BLaER1 treated with 17β-estradiol and CSF1 and Interleukin-3, amounts not matched to agents 10 nM and 100 nM (cell line): ENCODE measurements at regions not wholly inside any gene's neighbourhood (a gene's known extent, or its start where the extent isn't known, plus 50 kb on each side); places are given as distances from the start of the nearest gene placed in this dataset.
"Not testable (repeated sequence)": the region's sequence is repeated elsewhere in the genome, so short reads cannot be mapped to it uniquely, and the experiment has no call there.

Experiments
- H3K27ac ChIP-seq, 11 experiments: shearing (Covaris generic); formaldehyde crosslinking; 2 replicates each; pipeline ENCODE4 v1.8.1; 2022
- H3K27me3 ChIP-seq, 11 experiments: shearing (Covaris generic); formaldehyde crosslinking; 2 replicates each; pipeline ENCODE4 v1.8.1; 2022
- H3K36me3 ChIP-seq, 11 experiments: shearing (Covaris generic); formaldehyde crosslinking; 2 replicates each; pipeline ENCODE4 v1.8.1; 2022
- H3K4me1 ChIP-seq, 10 experiments: shearing (Covaris generic); formaldehyde crosslinking; 2 replicates each; pipeline ENCODE4 v1.8.1; 2022
- H3K4me2 ChIP-seq, 11 experiments: shearing (Covaris generic); formaldehyde crosslinking; 2 replicates each; pipeline ENCODE4 v1.8.1; 2022
- H3K4me3 ChIP-seq, 10 experiments: shearing (Covaris generic); formaldehyde crosslinking; 2 replicates each; pipeline ENCODE4 v1.8.1; 2022
- H3K9ac ChIP-seq, 11 experiments: shearing (Covaris generic); formaldehyde crosslinking; 2 replicates each; pipeline ENCODE4 v1.8.1; 2022
- H3K9me3 ChIP-seq, 11 experiments: shearing (Covaris generic); formaldehyde crosslinking; replicated peaks in 1 of 11; 2 replicates each; pipeline ENCODE4 v1.8.1; 2022
- H4K20me1 ChIP-seq, 11 experiments: shearing (Covaris generic); formaldehyde crosslinking; 2 replicates each; pipeline ENCODE4 v1.8.1; 2022
- Cebpa-rat ChIP-seq, 11 experiments: shearing (Covaris generic); IDR thresholded peaks; 2 replicates each; pipeline ENCODE4 v1.8.1; 2022

- Histone ChIP-seq H3K27me3 (no peaks in the 10 kb centered on the region), H3K4me2 (no peak overlapping the region)
These were observed 145.0 kb downstream of the HRH4 start for GRCh38 chr18:24605444-24605843.

GRCh38 chr18:24609254-24609653 lies 148.8 kb downstream of the HRH4 start:
- no peaks in the 10 kb centered on the region for H3K36me3 ChIP-seq
- peaks cover 0 to 6% (median 0%) of the 10 kb centered on the region in 10 experiments; a peak in 2 of 20 replicates for H3K4me1 ChIP-seq
- H3K9me3 ChIP-seq = no peaks in the 10 kb centered on the region
- no peaks in the 10 kb centered on the region for H3K27me3 ChIP-seq
- H3K4me2 ChIP-seq = no peak overlapping the region
- H4K20me1 ChIP-seq = no peaks in the 10 kb centered on the region
- H3K4me3 ChIP-seq = no peak overlapping the region
- no peak overlapping the region for H3K9ac ChIP-seq
- no peak for TF ChIP-seq Cebpa-rat (IDR thresholded peaks at IDR 0.05)
- no peak overlapping the region for H3K27ac ChIP-seq

More at GRCh38 chr18:24605444-24605843, 145.0 kb downstream of the HRH4 start:
- Histone ChIP-seq H3K36me3 (no peaks in the 10 kb centered on the region), H3K4me1 (no peaks in the 10 kb centered on the region), H3K9me3 (no peaks in the 10 kb centered on the region), H3K27ac (no peak overlapping the region), H3K4me3 (no peak overlapping the region), H3K9ac (no peak overlapping the region), H4K20me1 (no peaks in the 10 kb centered on the region)
- no peak for TF ChIP-seq Cebpa-rat (IDR thresholded peaks at IDR 0.05)

GRCh38 chr18:24611075-24611474 lies 150.6 kb downstream of the HRH4 start:
- Histone ChIP-seq H4K20me1 (no peaks in the 10 kb centered on the region), H3K27ac (no peak overlapping the region), H3K4me1 (peaks cover 0 to 6% (median 0%) of the 10 kb centered on the region in 10 experiments; a peak in 2 of 20 replicates), H3K36me3 (no peaks in the 10 kb centered on the region), H3K27me3 (no peaks in the 10 kb centered on the region), H3K9me3 (no peaks in the 10 kb centered on the region), H3K4me3 (no peak overlapping the region), H3K9ac (no peak overlapping the region), H3K4me2 (no peak overlapping the region)
- no peak for TF ChIP-seq Cebpa-rat (IDR thresholded peaks at IDR 0.05)

GRCh38 chr18:24613896-24614640 lies 153.6 kb downstream of the HRH4 start:
- no peaks in the 10 kb centered on the region for H4K20me1 ChIP-seq
- H3K9ac ChIP-seq = no peak overlapping the region
- no peak overlapping the region for H3K4me3 ChIP-seq
- peaks cover 0 to 6% (median 0%) of the 10 kb centered on the region in 10 experiments; a peak in 2 of 20 replicates for H3K4me1 ChIP-seq
- H3K27me3 ChIP-seq = no peaks in the 10 kb centered on the region
- H3K9me3 ChIP-seq = no peaks in the 10 kb centered on the region
- H3K36me3 ChIP-seq = no peaks in the 10 kb centered on the region
- peak overlapping the region in 1 of 11 experiments; percentile 27; a peak in 1 of 22 replicates for H3K4me2 ChIP-seq
- no peak for TF ChIP-seq Cebpa-rat (IDR thresholded peaks at IDR 0.05)
- no peak overlapping the region for H3K27ac ChIP-seq

GRCh38 chr18:24616653-24617052 lies 156.2 kb downstream of the HRH4 start:
- no peak overlapping the region for H3K4me3 ChIP-seq
- H3K4me2 ChIP-seq = no peak overlapping the region
- H3K9me3 ChIP-seq = no peaks in the 10 kb centered on the region
- no peaks in the 10 kb centered on the region for H4K20me1 ChIP-seq
- H3K27ac ChIP-seq = no peak overlapping the region
- no peaks in the 10 kb centered on the region for H3K36me3 ChIP-seq
- H3K4me1 ChIP-seq = peaks cover 0 to 6% (median 0%) of the 10 kb centered on the region in 10 experiments; a peak in 2 of 20 replicates
- no peaks in the 10 kb centered on the region for H3K27me3 ChIP-seq
- no peak overlapping the region for H3K9ac ChIP-seq
- TF ChIP-seq Cebpa-rat (IDR thresholded peaks at IDR 0.05) = no peak

- not testable (repeated sequence) for H4K20me1 ChIP-seq, H3K4me3 ChIP-seq, H3K9me3 ChIP-seq, H3K36me3 ChIP-seq, H3K4me2 ChIP-seq, H3K27ac ChIP-seq, H3K9ac ChIP-seq, H3K27me3 ChIP-seq
- H3K4me1 ChIP-seq = peaks cover 0 to 11% (median 6%) of the 10 kb centered on the region in 10 experiments; a peak in 10 of 20 replicates
These were observed 164.0 kb downstream of the HRH4 start for GRCh38 chr18:24624421-24624820.

DNA sequence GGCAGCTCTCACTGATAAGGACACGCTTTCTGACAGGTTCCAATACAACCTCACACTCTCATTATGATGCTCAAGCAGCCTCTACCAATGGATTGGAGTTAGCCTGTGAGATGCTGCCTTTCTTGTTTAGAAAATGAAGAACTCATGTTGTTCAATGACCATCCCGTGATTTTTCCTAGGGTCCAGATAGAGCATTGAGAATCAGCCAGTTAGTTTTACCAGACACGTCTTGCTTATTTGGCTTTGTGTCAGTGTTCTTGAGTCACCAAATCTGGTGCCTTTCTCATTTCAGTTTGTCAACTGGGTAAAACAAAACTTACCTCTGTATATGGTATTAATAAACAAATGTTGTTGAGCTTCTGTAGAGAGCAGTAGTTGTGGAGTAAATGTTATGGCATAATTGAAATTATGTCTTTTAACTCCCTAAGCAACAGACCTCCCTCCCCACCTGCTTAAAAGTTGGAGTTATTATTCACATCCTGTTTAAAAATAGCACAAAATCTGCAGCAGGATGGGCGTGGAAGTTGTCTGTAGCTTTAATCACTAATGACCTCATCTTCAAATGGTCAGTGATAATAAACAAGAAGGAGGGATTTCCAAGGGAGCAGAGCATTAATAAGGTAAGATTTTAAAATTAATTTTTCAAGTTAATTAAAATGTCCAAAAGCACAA lies 167.3 kb downstream of the HRH4 start:
- peak overlapping the region in 3 of 11 experiments; percentile 4 to 33 (median 16); a peak in 4 of 22 replicates for H3K4me2 ChIP-seq
- no peaks in the 10 kb centered on the region for H3K36me3 ChIP-seq
- no peak overlapping the region for H3K27ac ChIP-seq
- peaks cover 12 to 34% (median 27%) of the 10 kb centered on the region in 10 experiments for H3K4me1 ChIP-seq
- no peaks in the 10 kb centered on the region for H3K27me3 ChIP-seq
- no peak overlapping the region for H3K9ac ChIP-seq
- no peaks in the 10 kb centered on the region for H3K9me3 ChIP-seq
- TF ChIP-seq Cebpa-rat (IDR thresholded peaks at IDR 0.05) = no peak
- H3K4me3 ChIP-seq = no peak overlapping the region
- no peaks in the 10 kb centered on the region for H4K20me1 ChIP-seq

DNA sequence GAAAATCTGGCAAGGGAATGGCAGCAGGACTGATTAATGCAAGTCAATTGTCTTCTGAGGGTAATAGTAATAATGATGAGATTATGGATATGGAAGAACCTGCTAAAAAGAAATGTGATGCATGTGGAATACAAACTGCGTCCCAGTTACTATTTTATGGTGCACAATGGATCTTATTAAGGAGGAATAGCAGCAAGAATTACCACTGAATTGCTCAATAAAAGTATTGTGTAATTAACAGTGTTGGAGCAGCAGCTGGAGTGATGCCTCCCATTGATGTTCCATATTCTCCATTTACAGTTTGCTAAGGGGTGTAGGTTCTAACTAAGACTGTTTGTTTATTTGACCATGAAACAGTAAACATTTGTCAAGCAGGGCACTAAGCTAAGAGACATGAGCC lies 167.9 kb downstream of the HRH4 start:
- no peaks in the 10 kb centered on the region for H4K20me1 ChIP-seq

DNA sequence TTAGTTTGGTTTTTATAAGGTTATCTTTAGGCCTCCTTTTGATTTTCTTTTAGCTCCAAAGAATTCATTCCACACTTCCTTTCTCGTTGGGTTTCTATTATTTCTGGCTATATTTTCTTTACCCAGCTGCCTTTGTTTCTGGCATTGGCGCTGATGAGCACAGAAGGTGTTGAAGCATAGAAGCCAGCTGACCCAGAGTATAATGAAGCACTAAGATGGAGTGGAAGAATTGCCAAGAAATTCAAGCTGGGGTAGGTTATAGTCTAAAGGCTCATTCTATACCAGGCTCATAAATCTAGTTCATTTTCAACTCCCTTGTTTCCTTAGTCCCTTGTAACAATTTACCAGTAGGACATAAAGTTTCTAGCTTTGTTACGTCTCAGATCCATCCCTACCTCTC lies 169.5 kb downstream of the HRH4 start:
- Histone ChIP-seq H4K20me1 (no peaks in the 10 kb centered on the region), H3K9ac (no peak overlapping the region), H3K9me3 (no peaks in the 10 kb centered on the region), H3K27me3 (no peaks in the 10 kb centered on the region), H3K4me1 (peaks cover 12 to 40% (median 29%) of the 10 kb centered on the region in 10 experiments), H3K4me2 (no peak overlapping the region), H3K36me3 (no peaks in the 10 kb centered on the region), H3K4me3 (no peak overlapping the region), H3K27ac (no peak overlapping the region)
- no peak for TF ChIP-seq Cebpa-rat (IDR thresholded peaks at IDR 0.05)

More for the DNA sequence above, 167.9 kb downstream of the HRH4 start:
- H3K27ac ChIP-seq = no peak overlapping the region
- H3K27me3 ChIP-seq = no peaks in the 10 kb centered on the region
- TF ChIP-seq Cebpa-rat (IDR thresholded peaks at IDR 0.05) = no peak
- H3K9me3 ChIP-seq = no peaks in the 10 kb centered on the region
- H3K4me3 ChIP-seq = no peak overlapping the region
- peaks cover 12 to 40% (median 29%) of the 10 kb centered on the region in 10 experiments for H3K4me1 ChIP-seq
- no peak overlapping the region for H3K9ac ChIP-seq
- no peaks in the 10 kb centered on the region for H3K36me3 ChIP-seq
- H3K4me2 ChIP-seq = peak overlapping the region in 3 of 11 experiments; percentile 4 to 33 (median 16); a peak in 4 of 22 replicates
